ENCODE measurements at regions not wholly inside any gene's neighbourhood (a gene's known extent, or its start where the extent isn't known, plus 50 kb on each side); places are given as distances from the start of the nearest gene placed in this dataset.

DNA sequence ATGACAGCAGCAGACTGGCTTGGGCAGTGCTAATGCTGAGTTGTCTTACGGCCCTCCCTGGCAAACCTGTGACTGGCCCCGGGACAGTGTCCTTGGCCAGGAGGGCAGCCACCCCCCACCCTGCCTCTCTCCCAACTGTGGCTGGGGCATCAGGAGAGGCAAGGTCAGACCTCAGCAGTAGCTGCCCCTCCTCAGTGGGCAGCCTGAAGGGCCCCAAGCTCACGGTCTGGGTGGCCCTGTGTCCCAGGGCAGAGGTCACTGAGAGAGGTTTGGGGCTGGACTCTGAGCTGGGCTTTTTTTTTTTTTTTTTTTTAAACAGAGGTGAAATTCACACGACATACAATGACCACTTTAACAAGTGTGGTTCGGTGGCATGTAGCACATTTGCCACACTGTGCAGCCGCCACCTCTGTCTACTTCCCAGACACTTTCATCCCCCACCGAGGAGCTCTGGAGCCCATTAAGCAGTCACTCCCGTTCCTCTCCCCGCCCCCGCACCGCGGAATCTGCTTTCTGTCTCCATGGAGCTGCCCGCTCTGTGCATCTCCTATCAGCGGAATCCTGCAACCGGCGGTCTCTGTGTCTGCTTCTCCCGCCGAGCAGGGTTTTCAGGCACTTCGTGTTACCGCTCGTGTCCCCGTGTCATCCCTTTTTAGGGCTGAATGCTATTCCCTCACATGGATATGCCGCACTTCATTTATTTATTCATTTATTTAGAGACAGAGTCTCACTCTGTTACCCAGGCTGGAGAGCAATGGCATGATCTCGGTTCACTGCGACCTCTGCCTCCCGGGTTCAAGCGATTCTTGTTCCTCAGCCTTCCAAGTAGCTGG, 67.9 kb upstream of the GATA5 start:
- Mint-ChIP-seq H3K4me3 (no peak overlapping the region), H3K27me3 (ENCODE audit: low read depth) (peaks cover 21% of the 10 kb centered on the region)

DNA sequence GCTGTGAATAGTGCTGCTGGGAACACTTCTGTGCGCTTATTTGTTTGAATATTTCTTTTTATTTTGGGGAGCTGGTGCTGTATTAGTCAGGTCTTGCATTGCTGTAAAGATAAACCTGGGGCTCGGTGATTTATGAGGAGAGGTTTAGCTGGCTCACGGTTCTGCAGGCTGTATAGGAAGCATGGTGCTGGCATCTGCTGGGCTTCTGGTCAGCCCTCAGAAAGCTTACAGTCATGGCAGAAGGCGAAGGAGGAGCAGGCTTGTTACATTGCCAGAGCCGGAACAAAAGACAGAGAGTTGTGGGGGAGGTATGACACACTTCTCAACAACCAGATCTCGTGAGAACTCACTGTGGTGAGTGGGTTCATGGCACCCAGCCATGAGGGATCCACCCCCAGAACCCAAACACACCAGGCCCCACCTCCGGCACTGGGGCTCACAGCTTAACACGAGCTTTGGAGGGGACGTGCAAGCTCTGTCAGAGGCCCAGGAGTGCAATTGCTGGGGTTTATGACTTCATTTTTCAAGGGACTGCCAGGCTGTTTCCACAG, 68.8 kb upstream of the GATA5 start:
- no peak overlapping the region for H3K4me3 Mint-ChIP-seq
- H3K27me3 Mint-ChIP-seq (ENCODE audit: low read depth): peaks cover 30% of the 10 kb centered on the region
- H3K27ac Mint-ChIP-seq: no peak overlapping the region
- peaks cover 3% of the 10 kb centered on the region for H3K9me3 Mint-ChIP-seq
- TF ChIP-seq CTCF (IDR thresholded peaks at IDR 0.05; ENCODE audit: unreplicated experiment in 3 of 3): no peak
- H3K36me3 Mint-ChIP-seq (ENCODE audit: low read depth): peaks cover 3% of the 10 kb centered on the region
- H3K4me1 Mint-ChIP-seq: peaks cover 16% of the 10 kb centered on the region

More for the DNA sequence above, 67.9 kb upstream of the GATA5 start:
- Mint-ChIP-seq H3K27ac (no peak overlapping the region), H3K9me3 (peaks cover 3% of the 10 kb centered on the region), H3K4me1 (peaks cover 18% of the 10 kb centered on the region), H3K36me3 (ENCODE audit: low read depth) (peaks cover 3% of the 10 kb centered on the region)
- no peak for TF ChIP-seq CTCF (IDR thresholded peaks at IDR 0.05; ENCODE audit: unreplicated experiment in 3 of 3)

DNA sequence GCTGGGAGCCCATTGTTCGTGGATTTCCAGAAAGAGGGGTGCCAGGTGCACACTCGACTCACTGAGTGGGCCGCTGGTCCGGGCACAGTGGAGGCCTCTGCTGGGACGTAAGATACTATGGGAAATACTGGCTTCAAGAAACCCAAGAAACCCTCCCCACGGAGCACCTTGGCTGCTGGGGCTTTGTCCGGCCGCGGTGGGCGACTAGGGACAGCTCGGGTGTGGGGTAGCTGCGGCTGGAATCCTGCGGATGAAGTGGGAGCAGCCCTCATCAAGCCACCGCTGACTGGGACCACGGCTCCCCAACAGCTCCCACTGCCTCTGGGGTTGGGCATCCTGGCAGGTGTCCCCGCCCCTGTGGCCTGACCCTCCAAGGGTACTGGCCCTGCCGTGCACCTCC, 69.5 kb upstream of the GATA5 start:
- no peak overlapping the region for H3K27ac Mint-ChIP-seq
- peaks cover 30% of the 10 kb centered on the region for H3K27me3 Mint-ChIP-seq (ENCODE audit: low read depth)
- H3K36me3 Mint-ChIP-seq (ENCODE audit: low read depth): peaks cover 3% of the 10 kb centered on the region
- no peak overlapping the region for H3K4me3 Mint-ChIP-seq
- peaks cover 16% of the 10 kb centered on the region for H3K4me1 Mint-ChIP-seq
- peaks cover 3% of the 10 kb centered on the region for H3K9me3 Mint-ChIP-seq
- TF ChIP-seq CTCF (IDR thresholded peaks at IDR 0.05; ENCODE audit: unreplicated experiment in 3 of 3): no peak

DNA sequence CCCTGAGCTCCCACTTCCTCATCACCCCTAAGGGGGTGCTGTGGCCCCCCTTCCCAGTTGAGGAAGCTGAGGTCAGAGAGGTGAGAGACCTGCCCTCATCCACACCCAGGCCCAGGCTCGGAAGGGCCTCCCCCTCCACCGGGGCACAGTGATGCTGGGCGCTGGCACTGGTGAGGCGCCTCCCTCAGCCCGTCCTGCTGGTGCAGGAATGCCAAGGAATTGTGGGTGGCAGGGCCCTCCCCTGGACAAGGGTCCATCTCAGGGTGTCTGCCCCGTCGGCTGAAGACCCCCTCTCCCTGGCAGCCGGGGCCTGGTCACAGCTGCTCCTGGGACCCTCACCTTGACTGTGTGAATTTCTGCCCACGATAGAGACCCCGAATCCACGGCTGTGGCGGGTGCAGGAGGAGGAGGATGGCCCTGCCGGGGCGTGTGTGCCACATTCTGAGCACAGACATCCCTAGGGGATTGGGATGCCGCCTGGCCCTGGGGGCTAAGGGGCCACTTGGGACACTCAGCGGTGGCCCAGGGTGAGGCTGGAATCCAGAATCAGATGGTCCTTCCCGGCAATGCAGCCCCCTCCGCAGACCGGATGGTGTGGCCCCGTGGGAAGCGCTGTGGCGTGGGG, 70.2 kb upstream of the GATA5 start:
- Mint-ChIP-seq H3K4me1 (peaks cover 20% of the 10 kb centered on the region), H3K27ac (no peak overlapping the region), H3K27me3 (ENCODE audit: low read depth) (peaks cover 38% of the 10 kb centered on the region), H3K9me3 (peaks cover 3% of the 10 kb centered on the region), H3K4me3 (no peak overlapping the region), H3K36me3 (ENCODE audit: low read depth) (peaks cover 3% of the 10 kb centered on the region)
- TF ChIP-seq CTCF (IDR thresholded peaks at IDR 0.05; ENCODE audit: unreplicated experiment in 3 of 3): no peak

GRCh38 chr20:62546606-62547005, 70.8 kb upstream of the GATA5 start:
- Mint-ChIP-seq H3K4me3 (no peak overlapping the region), H3K27ac (no peak overlapping the region), H3K36me3 (ENCODE audit: low read depth) (peaks cover 3% of the 10 kb centered on the region), H3K27me3 (ENCODE audit: low read depth) (peaks cover 42% of the 10 kb centered on the region), H3K9me3 (peaks cover 3% of the 10 kb centered on the region), H3K4me1 (peaks cover 20% of the 10 kb centered on the region)
- TF ChIP-seq CTCF (IDR thresholded peaks at IDR 0.05; ENCODE audit: unreplicated experiment in 3 of 3): no peak

All from nephron (organoid).